Umbilical cord (tissue), 1 donor: ENCODE measurements at regions not wholly inside any gene's neighbourhood (a gene's known extent, or its start where the extent isn't known, plus 50 kb on each side); places are given as distances from the start of the nearest gene placed in this dataset.
A peak's percentile ranks its signal among the peaks of the same experiment; 100 is the strongest.

Experiments
- DNase-seq: peaks from one replicate; pipeline ENCODE4 v3.0.0-alpha.2; 2015; ENCODE audit warnings: low spot score

DNA sequence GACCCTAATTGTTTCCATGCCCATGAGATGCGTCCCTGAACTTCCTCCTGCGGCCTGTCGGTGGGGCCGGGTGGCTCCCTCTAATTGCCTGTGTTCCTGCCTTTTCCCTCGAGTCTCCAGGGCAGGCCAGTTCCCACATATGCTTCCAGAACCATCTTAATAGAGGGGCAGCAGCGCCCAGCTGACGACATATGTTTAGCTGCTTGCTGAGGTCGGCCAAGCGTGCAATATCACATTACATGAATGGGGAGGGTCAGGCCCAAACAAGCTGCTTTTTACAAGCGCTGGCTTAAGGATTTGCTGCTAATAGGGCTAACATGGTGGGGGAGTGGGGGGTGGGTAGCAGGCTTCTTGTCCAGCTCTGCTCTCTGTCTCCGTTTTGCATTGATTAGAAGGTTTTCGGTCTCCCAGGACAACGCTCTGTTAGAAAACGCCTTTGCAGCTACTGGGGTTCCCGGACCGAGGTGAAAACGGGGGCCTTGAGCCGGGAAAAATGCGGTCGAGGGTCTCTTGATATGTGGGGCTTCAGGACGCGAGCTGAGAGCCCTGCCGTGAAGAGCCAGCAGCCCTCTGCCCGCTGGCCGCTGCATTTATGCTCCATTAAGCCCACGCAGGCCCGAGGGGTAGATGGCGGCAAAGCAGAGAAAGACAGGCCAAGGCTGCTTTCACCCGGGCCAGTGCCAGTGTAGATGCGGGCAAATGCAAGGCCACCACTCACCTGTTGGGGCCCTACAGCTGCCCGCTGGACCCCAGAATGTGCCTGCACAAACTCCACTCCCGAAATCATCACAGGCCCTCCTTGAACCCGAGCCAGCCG lies 308.5 kb downstream of the BMP7 start:
- peak; percentile 42 for DNase-seq

DNA sequence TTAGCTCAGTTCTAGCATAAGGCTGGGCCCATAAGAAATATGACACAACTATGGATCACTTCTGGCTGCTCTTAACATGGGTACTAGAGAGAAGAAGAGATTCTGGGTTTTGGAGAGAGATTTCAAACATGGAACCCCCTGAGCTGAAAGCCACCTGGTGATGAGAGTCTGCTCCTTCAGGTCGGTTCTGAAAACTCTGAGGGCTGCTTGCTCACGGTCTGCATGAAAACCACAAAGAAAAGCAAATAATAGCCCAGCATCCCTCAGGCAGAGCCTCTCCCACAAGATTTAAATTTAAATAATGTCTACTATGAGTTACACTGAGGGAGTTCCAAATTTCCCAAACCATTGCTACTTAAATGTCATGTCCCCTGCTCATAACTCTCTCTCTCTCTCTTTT lies 301.5 kb downstream of the BMP7 start:
- no peak for DNase-seq

DNA sequence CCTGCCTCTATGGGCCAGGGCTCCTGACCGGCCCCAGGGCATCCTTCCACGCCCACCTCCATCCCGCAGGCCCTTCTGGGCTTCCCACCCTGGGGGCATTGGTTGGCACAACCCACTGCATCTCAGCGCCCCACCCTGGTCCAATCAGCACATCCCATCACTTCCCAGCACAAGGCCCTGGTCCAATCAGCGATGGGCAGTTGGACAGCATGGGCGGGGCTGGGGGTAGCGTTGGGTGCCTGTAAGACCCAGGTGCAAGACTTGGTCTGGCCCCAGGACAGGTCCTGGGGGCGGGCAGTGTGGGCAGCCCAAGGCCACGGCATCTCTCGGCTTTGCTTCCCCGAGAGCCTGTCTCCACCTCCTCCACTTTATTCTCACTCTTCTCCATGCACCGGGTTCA lies 298.5 kb downstream of the BMP7 start:
- no peak for DNase-seq

DNA sequence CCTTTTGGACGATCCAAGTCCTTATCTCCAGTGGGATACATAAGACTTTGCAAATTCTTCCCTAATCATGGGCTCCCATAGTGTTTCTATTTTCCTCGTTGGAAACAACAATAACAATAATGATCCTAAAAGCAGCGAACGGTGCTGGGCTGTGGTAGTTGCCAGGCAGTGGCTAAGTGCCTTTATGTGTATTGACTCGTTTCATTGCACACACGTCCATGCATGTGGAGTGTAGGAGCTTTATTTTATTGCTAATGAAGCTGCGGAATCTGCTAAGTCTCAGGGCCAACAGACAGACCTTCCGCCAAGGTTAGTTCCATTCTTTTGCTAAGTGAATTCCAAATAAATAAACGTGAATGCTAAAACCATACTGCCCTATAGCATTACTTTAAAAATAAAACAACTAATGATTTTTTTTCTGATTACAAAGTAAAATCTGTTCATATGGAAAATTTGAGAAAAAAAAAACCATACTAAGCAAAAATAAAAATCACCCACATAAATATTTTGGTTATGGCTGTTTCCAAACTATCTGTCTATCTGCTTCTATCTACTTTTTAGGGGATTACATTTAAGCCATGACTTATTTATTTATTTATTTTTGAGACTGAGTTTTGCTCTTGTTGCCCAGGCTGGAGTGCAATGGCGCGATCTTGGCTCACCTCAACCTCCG lies 297.9 kb downstream of the BMP7 start:
- DNase-seq: no peak

DNA sequence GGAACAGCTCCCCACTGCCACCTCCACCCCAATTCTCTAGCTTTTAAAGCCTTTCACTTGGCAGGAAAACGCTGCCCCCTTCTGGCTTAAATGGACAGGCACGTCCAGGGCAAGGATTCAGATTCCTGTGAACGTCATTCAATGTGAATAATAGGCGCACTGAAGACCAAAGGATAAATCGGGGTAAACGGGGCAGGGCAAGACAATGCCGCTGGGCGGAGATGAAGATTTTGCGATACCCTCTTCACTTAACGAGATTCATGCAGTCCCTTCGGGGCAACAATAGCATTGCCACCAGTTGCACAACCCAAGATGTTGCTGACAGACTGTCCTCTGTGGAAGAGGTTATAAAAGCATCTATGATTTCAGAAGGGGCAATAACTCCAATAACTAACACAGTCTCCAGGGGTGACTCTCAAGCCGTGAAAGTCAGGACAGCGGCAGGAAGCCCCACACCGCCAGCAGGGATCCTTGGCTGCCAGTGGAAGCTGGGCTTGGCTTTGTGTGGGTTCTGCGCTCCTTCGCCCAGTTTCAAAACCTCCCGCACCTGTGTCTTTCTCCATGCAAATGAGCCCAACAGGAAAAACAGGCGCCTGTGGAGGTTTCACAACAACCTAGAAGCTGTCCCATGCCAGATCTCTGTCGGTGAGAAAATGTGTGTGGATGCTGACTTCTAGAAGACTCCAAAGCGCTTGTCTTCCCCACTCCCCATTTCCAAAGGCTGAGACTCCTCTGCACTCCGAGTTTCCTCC lies 291.8 kb downstream of the BMP7 start:
- peak; percentile 42 for DNase-seq

DNA sequence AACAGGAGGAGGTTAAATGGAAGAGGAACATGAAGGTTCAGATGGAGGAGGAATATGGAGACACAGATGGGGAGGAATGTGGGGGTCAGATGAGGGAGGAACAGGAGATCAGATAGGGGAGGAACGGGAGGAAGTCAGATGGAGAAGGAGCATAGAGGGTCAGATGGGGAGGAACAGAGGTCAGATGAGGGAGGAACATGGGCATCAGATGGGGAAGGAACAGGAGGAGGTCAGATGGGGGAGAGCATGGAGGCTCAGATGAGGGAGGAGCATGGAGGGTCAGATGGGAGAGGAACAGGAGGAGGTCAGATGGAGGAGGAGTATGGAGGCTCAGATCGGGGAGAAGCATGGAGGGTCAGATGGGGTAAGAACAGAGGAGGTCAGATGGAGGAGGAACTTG lies 290.6 kb downstream of the BMP7 start:
- no peak for DNase-seq

DNA sequence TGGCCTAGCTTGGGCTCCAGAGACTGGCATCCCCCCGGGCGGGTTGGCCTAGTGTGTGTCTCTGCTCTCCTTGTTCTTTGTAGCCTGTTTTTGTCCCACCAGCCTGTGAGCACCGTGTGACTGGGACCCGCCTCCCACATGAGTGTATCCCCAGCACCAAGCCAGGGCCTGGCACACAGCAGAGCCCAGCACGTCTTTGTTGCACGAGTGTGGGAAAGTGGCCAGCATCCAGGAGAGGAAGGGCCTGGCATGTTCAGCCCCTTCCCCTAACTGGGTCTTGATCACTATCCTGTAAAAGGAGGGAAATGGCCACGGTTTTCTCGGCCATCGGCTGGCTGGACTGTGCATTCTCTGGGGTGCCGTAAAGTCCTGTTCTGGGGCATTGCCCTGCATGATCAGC lies 290.1 kb downstream of the BMP7 start:
- no peak for DNase-seq

DNA sequence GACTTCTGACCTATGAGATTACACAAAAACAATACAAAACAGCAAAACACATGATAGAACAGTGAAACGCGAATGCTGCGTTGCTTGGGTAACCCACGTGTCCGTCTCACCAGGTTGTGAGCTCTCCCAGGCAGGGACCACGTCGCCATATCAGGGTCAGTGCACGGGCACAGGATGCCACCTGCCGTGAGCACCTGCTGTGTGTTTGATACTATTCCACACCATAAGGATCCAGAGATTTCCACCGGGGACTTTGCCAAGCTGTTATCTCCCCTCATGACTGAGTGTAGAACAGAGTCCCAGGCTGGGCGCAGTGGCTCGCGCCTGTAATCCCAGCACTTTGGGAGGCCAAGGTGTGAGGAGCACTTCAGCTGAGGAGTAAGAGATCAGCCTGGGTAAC lies 288.0 kb downstream of the BMP7 start:
- DNase-seq: no peak

DNA sequence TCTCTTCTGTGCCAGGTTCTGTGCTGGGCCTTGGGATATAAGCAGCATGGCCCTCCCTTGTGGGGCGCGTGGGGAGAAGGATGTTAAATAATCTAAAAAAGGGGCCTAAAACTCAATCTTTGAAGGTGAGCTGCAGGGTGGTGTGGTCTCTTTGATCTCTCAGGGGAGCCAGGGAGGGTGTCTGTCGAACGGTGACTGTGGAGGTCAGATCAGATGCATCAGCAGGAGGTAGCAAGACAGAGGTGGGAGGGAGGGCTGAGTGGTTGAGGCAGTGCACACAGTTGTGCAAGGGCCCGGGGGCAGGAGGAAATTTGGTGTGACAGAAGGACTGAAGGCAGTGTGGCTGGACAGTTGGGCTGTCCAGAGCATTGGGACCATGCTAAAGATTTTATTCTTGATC lies 287.3 kb downstream of the BMP7 start:
- DNase-seq: no peak

DNA sequence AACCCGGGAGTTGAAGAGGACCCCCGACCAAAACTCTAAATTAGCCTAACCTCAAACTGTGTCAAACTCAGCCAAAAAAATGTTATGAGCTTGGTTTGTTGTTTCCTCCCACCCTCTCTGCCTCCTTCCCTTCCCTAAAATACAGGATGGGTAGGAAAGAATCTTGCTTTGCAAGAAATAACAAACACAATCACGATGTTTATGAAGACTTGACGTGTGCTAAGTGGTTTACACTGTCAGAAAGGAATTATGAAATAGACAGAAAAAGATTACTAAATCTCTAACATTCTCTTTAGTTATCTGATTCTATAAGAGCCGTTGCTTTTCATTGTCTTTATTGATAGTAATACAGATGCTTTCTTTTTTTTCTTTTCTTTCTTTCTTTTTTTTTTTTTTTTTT lies 285.1 kb downstream of the BMP7 start:
- no peak for DNase-seq

DNA sequence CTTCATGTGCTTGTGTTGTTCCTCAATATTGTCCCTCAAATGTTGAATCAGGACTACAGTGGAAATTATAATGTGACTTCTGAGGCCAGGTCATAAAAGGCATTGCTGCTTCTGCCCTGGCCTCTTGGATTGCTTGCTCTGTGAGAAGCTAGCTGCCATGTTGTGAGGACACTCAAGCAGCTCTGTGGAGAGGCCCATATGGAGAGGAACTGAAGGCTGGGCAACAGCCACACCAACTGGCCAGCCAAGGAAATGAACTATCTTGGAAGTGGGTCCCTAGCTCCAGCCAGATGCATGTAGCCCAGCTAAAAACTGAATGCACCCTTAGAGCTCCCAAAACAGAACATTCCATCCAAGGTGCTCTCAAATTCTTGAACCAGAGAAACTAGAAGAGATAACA lies 282.6 kb downstream of the BMP7 start:
- no peak for DNase-seq

DNA sequence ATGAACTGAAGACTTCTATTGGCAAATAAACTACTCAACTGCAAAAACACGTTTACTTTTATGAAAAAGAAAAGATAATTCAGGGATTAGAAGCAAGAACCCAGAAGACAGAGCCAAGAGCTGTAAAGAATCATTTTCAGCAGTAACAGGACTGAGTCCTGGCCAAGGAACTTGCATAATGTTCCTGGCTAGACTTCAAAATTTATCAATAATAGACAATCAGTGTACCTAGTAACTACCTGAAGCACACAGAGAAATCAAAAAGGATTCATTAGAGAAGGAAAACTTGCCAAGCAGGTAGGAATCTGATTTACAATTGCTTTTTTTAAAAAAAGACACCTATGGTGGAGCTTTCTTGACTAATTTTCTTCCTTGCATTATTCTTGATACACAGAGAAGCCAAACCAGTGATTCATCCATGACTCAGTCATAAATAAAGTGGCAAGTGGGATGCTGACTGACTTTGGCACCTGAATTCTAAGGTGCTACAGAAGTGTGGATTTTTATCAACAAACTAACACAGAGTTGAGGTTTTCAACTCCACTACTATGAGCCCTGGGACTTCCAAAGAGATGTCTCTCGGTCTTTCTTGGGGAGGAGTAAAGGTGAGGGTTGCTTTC lies 281.3 kb downstream of the BMP7 start:
- no peak for DNase-seq

DNA sequence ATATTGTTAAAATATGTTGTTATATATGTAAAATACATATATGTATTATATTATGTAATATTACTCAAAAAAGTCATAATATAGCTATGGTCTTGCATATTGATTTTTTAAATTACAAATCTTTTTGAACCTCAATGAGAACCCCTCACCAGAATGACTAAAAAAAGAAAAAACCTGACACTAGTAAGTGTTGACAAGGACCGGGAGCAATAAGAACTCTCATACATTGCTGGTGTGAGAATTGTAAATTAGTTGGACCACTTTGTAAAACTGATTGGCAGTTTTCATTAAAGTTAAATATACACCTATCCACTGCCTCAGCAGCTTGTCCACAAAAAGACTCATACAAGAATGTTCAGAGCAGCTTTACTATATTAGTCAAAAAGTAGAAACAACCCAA lies 280.0 kb downstream of the BMP7 start:
- DNase-seq: no peak

DNA sequence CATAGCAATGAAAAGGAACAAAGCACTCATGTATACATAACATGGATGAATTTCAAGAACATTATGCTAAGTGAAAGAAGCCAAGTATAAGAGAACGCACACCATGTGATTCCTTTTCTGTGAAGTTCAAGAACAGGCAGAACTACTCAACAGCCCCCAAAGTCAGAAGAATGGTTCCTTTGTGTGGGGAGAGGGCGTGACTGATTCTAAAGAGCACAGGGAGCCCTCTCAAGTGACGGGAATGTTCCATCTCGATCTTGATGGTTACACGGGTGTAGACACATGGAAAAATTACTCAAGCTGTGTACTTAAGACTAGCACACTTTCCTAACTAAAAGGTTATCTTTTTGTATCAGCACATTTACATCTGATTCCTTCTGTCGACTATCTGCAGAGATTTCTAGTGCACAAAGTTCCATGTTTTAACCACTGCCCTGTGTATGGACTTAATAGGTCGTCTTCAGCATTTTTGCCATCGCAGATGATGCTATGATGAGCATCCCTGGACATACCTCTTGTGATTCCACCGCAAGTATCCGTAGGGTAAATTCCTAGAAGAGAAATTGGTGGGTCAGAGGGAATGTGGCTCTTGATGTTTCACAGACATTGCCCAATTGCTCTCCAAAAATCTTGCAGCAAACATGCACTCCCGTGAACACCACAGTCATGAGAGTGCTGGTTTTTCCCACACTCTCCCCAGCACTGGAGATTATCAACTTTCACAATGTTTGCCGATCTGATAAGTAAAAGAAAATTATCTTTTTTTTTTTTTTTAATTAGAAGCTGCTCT lies 279.3 kb downstream of the BMP7 start:
- DNase-seq: no peak

DNA sequence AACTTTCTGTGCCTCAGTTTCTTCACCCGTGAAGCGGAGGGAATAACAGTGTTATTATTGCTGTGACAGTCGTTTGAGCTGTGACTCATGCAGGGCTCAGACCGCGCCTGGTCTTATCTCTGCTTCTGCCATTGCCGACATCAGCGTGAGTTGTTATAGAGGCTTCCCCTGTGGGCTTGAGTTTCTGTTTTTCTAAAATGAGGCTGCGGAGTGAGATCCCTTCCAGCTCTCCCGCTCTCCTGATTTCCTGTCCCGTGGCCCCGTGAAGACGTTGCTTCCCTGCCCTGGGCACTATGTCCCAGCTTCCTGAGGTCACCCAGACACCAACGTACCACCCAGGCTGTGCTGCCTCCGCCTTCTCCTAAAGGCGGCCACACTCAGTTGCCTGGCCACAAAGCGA lies 278.5 kb downstream of the BMP7 start:
- no peak for DNase-seq

DNA sequence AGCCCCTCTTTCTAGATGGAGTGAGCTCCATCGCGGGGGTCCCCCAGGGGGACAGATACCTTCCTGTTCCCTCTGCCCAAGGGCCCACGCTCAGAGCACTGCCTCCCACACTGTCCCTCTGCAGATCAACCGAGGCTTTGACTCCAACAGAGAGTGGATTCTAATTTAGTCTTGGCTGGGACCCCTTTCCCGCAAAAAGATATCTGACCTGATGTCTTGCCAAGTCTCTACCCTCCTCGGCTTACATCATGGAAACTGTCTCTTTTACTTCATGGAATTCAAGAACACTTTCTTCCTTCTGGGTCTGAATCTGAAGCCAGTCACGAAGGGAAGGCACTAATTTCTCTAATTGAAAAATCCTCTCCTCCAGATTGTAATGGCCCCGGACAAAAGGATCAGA lies 278.0 kb downstream of the BMP7 start:
- DNase-seq: no peak

DNA sequence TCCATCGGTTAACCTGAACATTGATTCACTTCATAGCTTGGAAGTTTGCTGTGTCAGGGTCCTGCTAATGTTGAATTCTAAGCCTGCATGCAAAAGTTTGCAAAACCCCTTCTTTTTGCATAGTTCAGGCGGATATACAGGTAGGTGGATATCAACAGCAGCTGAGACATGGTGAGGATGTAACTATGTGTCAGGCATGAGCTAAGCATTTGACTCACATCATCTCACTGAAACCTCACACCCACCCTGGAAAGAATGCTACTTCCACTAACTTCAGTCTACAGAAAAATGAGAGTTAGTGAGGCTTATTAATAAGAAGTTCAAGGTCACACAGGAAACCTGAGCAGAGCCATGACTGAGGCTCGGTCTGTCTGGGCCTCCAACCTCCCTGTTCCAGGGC lies 276.9 kb downstream of the BMP7 start:
- no peak for DNase-seq

DNA sequence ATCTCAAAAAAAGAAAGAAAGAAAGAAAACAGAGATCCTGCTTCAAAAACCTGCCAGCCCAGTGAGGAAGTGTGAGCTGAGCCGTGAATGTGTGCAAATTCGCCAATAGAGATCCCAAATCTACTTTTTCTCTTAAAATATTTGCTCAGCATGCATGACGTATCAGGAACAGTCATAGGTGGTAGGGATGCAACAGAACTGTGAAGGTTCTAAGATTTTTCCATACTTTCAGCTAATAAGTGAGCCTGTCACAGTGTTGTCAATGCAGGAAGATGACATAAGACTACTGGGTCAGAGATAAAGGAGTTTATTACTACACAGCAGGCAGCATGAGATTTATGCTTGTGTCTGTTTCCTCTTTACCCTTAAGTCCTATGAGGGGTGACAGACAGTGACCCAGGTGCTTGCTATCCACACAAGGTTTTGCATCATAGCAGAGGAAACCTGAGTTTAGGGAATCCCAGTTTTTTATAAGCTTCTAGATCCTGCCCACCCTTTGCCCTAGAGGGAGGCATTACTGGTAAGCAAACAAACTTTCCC lies 273.4 kb downstream of the BMP7 start:
- no peak for DNase-seq

DNA sequence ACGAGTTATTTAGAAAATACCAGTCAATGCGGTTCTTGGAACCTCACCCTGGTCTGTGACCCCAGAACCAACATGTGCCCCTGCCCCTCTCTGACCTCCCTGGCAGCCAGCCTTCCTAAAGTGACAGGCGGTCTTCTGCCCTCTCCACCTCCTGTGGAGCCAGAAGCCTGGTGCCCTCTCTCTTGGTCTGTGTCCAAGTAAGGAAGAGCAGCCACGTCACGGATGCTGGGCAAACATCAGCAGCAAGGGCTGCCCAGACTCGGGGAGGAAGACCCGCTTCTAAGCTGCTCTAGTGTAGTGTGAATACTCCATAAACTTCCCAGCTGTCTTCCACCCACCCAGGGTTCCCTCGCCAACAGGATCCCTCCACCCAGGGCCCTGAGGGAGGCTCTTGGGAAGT lies 272.4 kb downstream of the BMP7 start:
- DNase-seq: no peak

DNA sequence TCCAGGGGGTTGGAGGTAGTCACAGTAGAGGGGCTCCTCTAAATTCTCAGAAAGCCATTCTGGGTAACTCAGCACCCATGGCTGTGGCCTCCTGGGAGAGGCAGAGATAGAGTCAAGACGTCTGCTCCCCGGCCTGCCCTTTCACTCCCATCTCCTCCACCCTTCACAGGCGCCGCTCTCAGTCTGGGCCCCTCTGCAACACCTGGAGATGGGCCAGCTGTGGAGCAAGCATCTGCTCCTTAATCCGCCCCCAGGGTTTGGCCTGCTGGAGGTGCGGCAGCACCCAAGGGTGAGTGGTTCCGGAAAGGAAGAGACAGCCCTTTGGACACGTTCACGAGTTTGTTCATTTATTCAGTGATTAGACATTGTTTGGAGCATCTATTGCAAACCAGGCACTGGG lies 271.3 kb downstream of the BMP7 start:
- DNase-seq: no peak

DNA sequence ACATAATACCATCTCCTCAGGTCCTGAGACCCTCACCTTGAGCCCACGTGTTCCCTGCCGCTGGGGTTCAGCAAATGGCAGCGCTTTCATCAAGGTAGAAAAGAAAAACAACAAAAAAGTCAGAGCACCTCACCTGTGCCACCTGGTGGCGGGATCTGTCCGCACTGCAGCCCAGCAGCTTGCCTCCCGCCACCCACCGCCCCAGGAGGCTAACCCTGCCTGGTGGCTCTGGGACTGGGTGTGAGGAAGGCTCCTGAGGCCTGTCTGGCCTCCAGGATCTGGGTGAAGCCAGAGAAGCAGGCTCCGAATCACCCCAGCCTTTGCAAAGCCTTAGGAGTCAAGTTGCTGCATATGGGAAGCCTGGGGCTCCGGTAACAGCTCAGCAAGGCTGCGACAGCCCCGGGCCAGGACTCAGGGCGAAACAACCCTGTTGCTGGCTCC lies 270.8 kb downstream of the BMP7 start:
- no peak for DNase-seq
